Panc1 (cell line): ENCODE measurements at regions not wholly inside any gene's neighbourhood (a gene's known extent, or its start where the extent isn't known, plus 50 kb on each side); places are given as distances from the start of the nearest gene placed in this dataset.
"Not testable (repeated sequence)": the region's sequence is repeated elsewhere in the genome, so short reads cannot be mapped to it uniquely, and the experiment has no call there.

Source experiments
- ATAC-seq: fragments of 200-7000 bp; cut with Tn5 transposase; 2 replicates; pipeline ENCODE4 v1.9.1; 2020; ENCODE audit warnings: mild to moderate bottlenecking, moderate library complexity
- BruUV-seq: library from RNA; stranded (reverse); fragments of 400-500 nt; replicated peaks from 2 replicates; lab custom pipeline; 2021; lab: Mats Ljungman, UMichigan
- CTCF ChIA-PET: fragments of 300-600 bp; sonication (Branson Sonifier 250); formaldehyde crosslinking; loops from one replicate; lab custom pipeline; 2022; ENCODE audit warnings: antibody characterized with exemption; lab: Charles Lee
- POLR2A ChIA-PET: fragments of 300-600 bp; sonication (Branson Sonifier 250); formaldehyde crosslinking; loops from one replicate; lab custom pipeline; 2022; ENCODE audit warnings: antibody characterized with exemption; lab: Charles Lee
- DNase-seq: peaks from one replicate; pipeline ENCODE4 v3.0.0-alpha.2; 2010; ENCODE audit warnings: low read depth, low spot score
- H3K27ac ChIP-seq: 2 replicates; pipeline ENCODE4 v1.5.1; 2011; ENCODE audit warnings: mild to moderate bottlenecking, low read length, inconsistent platforms
- H3K27me3 ChIP-seq: fragments of 200-500 bp; sonication (Bioruptor generic); 2 replicates; pipeline ENCODE4 v1.6.0; 2014; ENCODE audit warnings: low read length, inconsistent platforms; ENCODE audit not compliant: control insufficient read depth, insufficient read depth
- H3K36me3 ChIP-seq: fragments of 200-500 bp; sonication (Bioruptor generic); 2 replicates; pipeline ENCODE4 v1.5.1; 2014; ENCODE audit warnings: inconsistent platforms, mild to moderate bottlenecking, low read length, moderate library complexity; ENCODE audit not compliant: control insufficient read depth, insufficient read depth
- H3K4me1 ChIP-seq: 2 replicates; pipeline ENCODE4 v1.5.1; 2011; ENCODE audit warnings: inconsistent platforms, mild to moderate bottlenecking, low read length, moderate library complexity; ENCODE audit not compliant: control insufficient read depth, insufficient read depth
- H3K4me3 ChIP-seq, 2 experiments: 2 replicates each; pipeline ENCODE4 v1.5.1; 2011 to 2012; ENCODE audit warnings: low read depth in 2 of 2, low read length in 2 of 2, mild to moderate bottlenecking in 2 of 2, inconsistent platforms in 1 of 2, moderate library complexity in 1 of 2
- H3K9me3 ChIP-seq: fragments of 200-500 bp; sonication (Bioruptor generic); 2 replicates; pipeline ENCODE4 v1.5.1; 2014; ENCODE audit warnings: low read depth, mild to moderate bottlenecking, inconsistent platforms, low read length, moderate library complexity; ENCODE audit not compliant: control insufficient read depth, insufficient read depth
- CTCF ChIP-seq: fragments of 450-650 bp; IDR thresholded peaks from 2 replicates; pipeline ENCODE4 v1.5.1; 2017; ENCODE audit warnings: mild to moderate bottlenecking
- POLR2AphosphoS5 ChIP-seq: IDR thresholded peaks from 2 replicates; pipeline ENCODE4 v1.6.1; 2012; ENCODE audit warnings: mild to moderate bottlenecking, low read depth, low read length, moderate library complexity
- SIN3A ChIP-seq: IDR thresholded peaks from 2 replicates; pipeline ENCODE4 v1.6.1; 2012; ENCODE audit warnings: low read depth, mild to moderate bottlenecking, low read length, moderate library complexity, borderline replicate concordance; ENCODE audit not compliant: insufficient read depth
- TCF7L2 ChIP-seq: IDR thresholded peaks from 2 replicates; pipeline ENCODE4 v1.6.1; 2011; ENCODE audit warnings: mild to moderate bottlenecking, low read depth, low read length, inconsistent platforms
- in situ Hi-C: cut with HindIII; loops from 2 replicates; pipeline ENCODE4 v1.10.0; 2016; ENCODE audit warnings: low sequenced_read_pairs, low pct_unique_long_range_greater_than_20kb
- intact Hi-C: fragments of 100-400 bp; cut with micrococcal nuclease; formaldehyde crosslinking; loops from one replicate; pipeline ENCODE4 v1.10.0; 2022; ENCODE audit not compliant: unreplicated experiment
- TF ChIP-seq, protein P1 (sequence below), 2 experiments: IDR thresholded peaks; 2 replicates each; pipeline ENCODE4 v1.6.1; 2011 to 2012; ENCODE audit warnings: low read depth in 2 of 2, control low read depth in 1 of 2, low read length in 1 of 2, mild to moderate bottlenecking in 1 of 2, moderate library complexity in 1 of 2; ENCODE audit not compliant: insufficient read depth in 1 of 2

DNA sequence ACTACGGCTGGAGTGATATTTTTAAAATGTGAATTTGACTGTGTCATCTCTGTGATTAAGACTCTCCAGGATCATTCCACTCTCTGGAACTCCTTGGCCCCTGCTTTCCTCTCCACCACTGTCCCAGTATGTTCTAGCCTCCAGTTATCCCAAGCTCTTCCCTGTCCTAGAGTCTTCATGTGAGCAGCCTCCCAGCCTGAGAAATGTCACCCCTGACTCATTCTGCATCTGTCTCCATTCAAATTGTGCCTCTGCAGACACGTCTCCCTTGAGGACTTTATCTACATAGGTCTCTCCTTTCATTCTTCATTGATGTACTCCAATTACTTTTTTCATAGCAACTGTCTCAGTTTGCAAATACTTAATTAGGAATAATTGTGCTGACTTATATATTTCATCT, 317.7 kb upstream of the ADAMTS9 start:
- Histone ChIP-seq H3K9me3 (no peaks in the 10 kb centered on the region), H3K27ac (no peak overlapping the region), H3K36me3 (no peaks in the 10 kb centered on the region), H3K4me3 (no peak overlapping the region), H3K4me1 (no peaks in the 10 kb centered on the region), H3K27me3 (no peaks in the 10 kb centered on the region)
- CTCF ChIA-PET: no interaction called here
- ATAC-seq: no peak
- no TSS peak for BruUV-seq
- no peak for DNase-seq
- intact Hi-C loops (no loop called here), in situ Hi-C loops (no loop called here)
- TF ChIP-seq TCF7L2: no peak
- POLR2A ChIA-PET: no interaction called here

GRCh38 chr3:65004795-65005295, 317.0 kb upstream of the ADAMTS9 start:
- Histone ChIP-seq H3K4me3 (no peak overlapping the region), H3K4me1 (no peaks in the 10 kb centered on the region), H3K9me3 (no peaks in the 10 kb centered on the region), H3K27ac (no peak overlapping the region), H3K36me3 (no peaks in the 10 kb centered on the region), H3K27me3 (no peaks in the 10 kb centered on the region)
- ChIA-PET CTCF (no interaction called here), POLR2A (no interaction called here)
- DNase-seq: no peak
- in situ Hi-C loops (no loop called here), intact Hi-C loops (no loop called here)
- TF ChIP-seq TCF7L2: no peak
- TF ChIP-seq CTCF: no peak
- no peak for TF ChIP-seq SIN3A
- TF ChIP-seq, protein P1, sequence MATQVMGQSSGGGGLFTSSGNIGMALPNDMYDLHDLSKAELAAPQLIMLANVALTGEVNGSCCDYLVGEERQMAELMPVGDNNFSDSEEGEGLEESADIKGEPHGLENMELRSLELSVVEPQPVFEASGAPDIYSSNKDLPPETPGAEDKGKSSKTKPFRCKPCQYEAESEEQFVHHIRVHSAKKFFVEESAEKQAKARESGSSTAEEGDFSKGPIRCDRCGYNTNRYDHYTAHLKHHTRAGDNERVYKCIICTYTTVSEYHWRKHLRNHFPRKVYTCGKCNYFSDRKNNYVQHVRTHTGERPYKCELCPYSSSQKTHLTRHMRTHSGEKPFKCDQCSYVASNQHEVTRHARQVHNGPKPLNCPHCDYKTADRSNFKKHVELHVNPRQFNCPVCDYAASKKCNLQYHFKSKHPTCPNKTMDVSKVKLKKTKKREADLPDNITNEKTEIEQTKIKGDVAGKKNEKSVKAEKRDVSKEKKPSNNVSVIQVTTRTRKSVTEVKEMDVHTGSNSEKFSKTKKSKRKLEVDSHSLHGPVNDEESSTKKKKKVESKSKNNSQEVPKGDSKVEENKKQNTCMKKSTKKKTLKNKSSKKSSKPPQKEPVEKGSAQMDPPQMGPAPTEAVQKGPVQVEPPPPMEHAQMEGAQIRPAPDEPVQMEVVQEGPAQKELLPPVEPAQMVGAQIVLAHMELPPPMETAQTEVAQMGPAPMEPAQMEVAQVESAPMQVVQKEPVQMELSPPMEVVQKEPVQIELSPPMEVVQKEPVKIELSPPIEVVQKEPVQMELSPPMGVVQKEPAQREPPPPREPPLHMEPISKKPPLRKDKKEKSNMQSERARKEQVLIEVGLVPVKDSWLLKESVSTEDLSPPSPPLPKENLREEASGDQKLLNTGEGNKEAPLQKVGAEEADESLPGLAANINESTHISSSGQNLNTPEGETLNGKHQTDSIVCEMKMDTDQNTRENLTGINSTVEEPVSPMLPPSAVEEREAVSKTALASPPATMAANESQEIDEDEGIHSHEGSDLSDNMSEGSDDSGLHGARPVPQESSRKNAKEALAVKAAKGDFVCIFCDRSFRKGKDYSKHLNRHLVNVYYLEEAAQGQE (IDR thresholded peaks at IDR 0.05; ENCODE audit: insufficient read depth in 1 of 2, low read depth in 2 of 2, low read length in 1 of 2): no peak
- TF ChIP-seq POLR2AphosphoS5: no peak
- ATAC-seq: no peak
- BruUV-seq: no TSS peak

- POLR2A ChIA-PET: no interaction called here
- CTCF ChIA-PET: no interaction called here
- in situ Hi-C loops: no loop called here
- TF ChIP-seq POLR2AphosphoS5: no peak
- TF ChIP-seq, protein P1 (IDR thresholded peaks at IDR 0.05; ENCODE audit: insufficient read depth in 1 of 2, low read depth in 2 of 2, low read length in 1 of 2): no peak
- TF ChIP-seq SIN3A: no peak
- TF ChIP-seq CTCF: no peak
- no peak for TF ChIP-seq TCF7L2
- ATAC-seq (no peak), DNase-seq (no peak)
- no peaks in the 10 kb centered on the region for H3K9me3 ChIP-seq
- BruUV-seq: no TSS peak
- intact Hi-C loops: no loop called here
- no peaks in the 10 kb centered on the region for H3K4me1 ChIP-seq
- no peaks in the 10 kb centered on the region for H3K36me3 ChIP-seq
- H3K4me3 ChIP-seq: no peak overlapping the region
- no peak overlapping the region for H3K27ac ChIP-seq
- H3K27me3 ChIP-seq: no peaks in the 10 kb centered on the region
Measured at GRCh38 chr3:65004306-65004705, 316.5 kb upstream of the ADAMTS9 start.

DNA sequence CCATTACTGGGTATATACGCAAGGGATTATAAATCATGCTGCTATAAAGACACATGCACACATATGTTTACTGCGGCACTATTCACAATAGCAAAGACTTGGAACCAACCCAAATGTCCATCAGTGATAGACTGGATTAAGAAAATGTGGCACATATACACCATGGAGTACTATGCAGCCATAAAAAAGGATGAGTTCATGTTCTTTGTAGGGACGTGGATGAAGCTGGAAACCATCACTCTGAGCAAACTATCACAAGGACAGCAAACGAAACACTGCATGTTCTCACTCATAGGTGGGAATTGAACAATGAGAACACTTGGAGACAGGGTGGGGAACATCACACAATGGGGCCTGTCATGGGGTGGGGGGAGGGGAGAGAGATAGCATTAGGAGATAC, 313.3 kb upstream of the ADAMTS9 start:
- ATAC-seq, H3K27ac ChIP-seq, H3K36me3 ChIP-seq, CTCF ChIA-PET, H3K4me3 ChIP-seq, in situ Hi-C loops, H3K4me1 ChIP-seq, POLR2A ChIA-PET, H3K9me3 ChIP-seq, intact Hi-C loops, BruUV-seq, DNase-seq, H3K27me3 ChIP-seq: not testable (repeated sequence)
